ENCODE measurements at regions not wholly inside any gene's neighbourhood (a gene's known extent, or its start where the extent isn't known, plus 50 kb on each side); places are given as distances from the start of the nearest gene placed in this dataset.

DNA sequence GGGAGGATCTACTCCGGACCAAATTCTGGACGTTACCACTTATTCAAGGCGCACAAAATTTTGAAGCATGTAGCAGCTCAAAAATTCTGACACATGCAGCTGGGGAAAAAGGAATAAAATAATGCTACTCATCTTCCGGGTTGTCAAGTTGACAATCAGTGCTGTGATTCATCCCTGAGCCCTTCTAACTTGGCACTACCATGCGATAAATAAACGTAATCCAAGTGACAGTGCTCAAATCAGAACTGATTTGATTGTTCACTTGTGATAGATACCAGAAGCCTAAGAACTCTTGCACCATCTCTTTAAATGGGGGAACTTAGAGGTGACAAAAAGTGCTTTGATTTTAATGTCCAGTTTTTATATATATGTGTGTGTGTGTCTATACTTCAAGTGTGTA is 230.2 kb upstream of the TLE4 start:
- DNase-seq (ENCODE audit: low read depth): no peak

DNA sequence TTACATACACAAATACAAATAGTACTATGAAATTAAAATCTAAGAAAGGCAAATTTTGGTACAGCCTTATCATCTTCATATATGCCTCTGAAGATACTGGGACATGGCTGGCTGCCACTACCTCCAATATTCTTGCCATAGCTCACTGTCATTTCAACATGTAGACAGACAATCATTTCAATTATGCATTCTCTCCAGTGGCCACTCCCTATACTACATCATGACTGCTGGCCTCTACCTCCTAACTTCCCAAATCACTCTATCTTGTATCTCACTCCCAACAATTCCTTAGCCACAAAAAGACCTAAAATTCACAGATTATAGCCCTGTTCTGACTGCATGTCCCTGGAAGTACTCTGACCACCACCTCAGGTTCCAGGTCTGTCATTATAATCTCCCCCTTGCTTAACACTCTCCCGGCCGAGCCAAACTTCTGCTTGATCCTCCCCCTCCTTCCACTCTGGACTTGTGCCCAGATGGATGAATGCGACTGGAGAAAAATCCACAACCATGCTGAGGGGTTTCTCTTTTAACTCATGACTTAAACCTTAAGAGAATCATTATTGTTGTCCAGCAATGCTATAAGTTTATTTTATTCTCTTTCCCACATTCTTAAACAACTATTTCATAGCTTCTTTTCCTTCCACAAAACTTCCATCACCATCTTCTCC is 225.3 kb upstream of the TLE4 start:
- DNase-seq (ENCODE audit: low read depth): no peak

- no peak for DNase-seq (ENCODE audit: low read depth)
Observed at GRCh38 chr9:79352322-79352721, 219.4 kb upstream of the TLE4 start.

DNA sequence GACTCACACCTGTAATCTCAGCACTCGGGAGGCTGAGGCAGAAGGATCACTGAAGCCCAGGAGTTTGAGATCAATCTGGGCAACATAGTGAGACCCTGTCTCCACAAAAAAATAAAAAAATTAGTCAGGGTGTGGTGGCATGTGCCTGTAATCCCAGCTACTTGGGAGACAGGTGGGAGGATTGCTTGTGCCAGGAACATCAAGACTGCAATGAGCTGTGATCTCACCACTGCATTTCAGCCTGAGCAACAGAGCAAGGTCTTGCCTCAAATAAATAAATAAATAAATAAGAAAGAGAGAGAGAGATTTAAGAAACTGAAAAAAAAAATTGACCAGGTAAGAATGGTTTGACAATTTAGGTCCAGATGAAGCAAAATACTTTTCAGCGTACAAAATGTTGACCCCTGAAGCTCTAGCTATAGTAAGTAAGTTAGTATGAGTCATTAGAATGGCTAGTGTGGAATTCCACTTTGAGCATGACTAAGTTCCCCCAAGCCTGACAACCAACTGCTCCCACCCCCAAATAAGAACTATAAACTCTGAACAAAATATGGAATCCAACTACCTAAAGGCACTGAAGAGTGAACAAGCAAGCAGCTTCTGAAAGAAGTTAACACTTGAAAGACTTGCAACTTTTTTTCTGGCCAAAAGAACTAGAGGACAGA is 217.8 kb upstream of the TLE4 start:
- no peak for DNase-seq (ENCODE audit: low read depth)

DNA sequence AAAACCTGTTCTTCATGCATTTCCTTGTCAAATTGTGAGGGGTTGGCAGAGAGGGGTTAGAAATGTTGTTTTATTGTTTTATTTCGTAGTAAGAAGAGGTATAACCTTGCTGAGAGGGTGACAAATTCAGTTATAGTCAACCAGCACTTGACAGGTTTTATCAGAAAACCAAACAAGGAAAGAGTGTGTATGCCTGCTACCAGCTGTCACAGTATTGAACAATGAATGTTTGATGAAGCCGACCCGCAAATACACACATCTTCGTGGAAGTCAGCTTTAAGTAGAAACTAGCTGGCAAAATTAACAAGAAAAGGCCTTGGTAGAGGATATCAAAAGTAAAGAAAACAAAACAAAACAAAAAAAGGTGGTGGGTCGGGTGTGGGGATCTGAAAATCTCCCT is 214.6 kb upstream of the TLE4 start:
- DNase-seq (ENCODE audit: low read depth): no peak

DNA sequence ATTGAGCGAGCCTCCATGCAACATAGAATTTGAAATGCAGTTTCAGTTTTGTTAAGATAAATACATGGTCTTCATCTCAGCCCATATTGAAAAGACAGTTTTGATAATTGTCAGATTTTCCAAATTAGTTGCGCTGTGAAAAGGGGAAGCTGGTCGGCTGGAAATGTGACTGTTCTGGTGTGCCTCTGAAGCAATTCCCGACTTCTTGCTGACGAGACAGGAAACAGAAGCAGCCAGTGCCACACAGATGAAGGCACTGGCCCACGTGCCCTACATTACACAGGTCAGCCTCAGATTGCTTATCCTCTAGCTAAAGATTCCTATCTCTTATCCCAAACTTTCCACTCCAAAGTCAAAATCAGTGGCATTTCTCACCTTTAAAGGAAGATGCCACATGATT is 214.1 kb upstream of the TLE4 start:
- no peak for DNase-seq (ENCODE audit: low read depth)

DNA sequence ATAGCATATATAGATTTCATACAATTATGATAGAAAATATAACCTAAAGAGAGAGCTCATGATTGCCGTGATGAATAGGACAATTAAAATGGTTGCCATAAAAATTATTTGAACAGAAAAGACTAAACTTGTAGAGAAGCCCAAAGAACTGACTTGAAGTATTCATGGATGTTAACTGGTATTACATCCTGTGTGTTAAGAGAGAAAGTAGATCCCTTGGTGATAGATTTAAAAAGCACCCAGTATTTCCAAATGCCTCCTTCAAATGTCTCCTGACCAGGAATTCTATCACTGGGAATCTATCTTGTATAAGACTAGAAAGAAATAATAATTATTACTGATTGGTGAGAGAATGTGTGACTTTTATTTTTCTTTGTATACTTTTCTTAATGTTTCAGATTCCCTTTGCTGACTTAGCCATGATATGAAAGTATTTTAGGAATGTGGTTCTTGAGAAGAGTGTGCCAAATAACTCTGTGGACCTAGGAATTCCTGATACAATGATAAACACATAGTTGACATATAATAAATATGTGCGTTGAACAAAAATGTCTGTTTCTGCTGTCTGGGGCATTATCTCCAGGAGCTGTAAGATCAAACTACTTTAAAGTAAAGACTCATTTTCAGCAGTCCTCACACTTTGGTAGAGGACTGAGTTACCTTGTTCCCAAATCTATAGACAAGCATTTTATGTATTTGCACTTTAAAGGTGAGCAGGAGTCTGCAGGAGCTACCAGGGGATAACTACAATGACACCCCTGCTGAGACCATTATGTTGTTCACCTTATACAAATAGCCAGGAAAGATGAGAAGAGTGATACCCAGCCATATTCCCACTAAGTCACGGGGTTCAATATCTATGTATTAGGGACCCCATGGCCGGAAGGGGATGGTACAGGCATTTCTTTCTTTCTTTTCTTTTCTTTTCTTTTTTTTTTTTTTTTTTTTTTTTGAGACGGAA is 211.1 kb upstream of the TLE4 start:
- no peak for DNase-seq (ENCODE audit: low read depth)

GRCh38 chr9:79362100-79363081 is 209.4 kb upstream of the TLE4 start:
- no peak for DNase-seq (ENCODE audit: low read depth)

DNA sequence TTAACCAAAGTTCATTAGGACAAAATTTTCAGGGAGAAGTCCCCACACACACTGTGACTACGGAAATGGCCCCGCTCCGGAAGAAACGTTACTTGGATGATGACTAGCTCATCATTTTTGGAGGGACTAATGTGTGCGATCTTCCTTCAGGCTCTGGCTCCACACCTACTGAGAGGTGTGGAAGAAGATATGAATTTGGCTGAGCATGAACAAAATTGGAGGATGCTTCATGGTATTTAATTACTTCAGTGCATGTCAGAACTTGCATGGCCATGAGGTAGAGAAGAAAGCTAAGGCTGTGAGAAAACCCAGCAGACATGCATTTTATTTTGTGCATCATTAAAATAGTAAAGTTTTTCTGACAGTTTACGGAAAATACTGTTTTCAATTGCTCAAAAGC is 202.1 kb upstream of the TLE4 start:
- DNase-seq (ENCODE audit: low read depth): no peak

DNA sequence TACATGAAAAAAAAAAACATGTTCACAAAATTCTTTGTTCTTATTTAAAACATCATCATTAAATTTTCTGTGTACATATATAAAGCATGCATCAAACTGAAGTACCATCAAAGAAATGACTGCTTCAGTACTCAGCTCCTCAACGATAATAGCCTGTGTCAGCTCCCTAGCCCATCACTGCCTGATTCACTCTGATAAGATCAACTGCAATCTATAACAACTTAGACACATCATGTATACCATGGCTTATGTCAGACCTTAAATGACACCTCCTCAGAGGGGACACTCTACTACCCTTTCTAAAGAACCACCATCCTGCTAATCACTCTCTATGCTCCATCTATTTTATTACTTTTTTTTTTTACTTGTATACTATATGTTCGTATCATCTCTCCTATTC is 200.5 kb upstream of the TLE4 start:
- no peak for DNase-seq (ENCODE audit: low read depth)

- DNase-seq (ENCODE audit: low read depth): no peak
Observed at GRCh38 chr9:79371948-79372555, 199.7 kb upstream of the TLE4 start.

GRCh38 chr9:79377339-79377855 is 194.4 kb upstream of the TLE4 start:
- no peak for DNase-seq (ENCODE audit: low read depth)

GRCh38 chr9:79378107-79378506 is 193.7 kb upstream of the TLE4 start:
- DNase-seq (ENCODE audit: low read depth): no peak

DNA sequence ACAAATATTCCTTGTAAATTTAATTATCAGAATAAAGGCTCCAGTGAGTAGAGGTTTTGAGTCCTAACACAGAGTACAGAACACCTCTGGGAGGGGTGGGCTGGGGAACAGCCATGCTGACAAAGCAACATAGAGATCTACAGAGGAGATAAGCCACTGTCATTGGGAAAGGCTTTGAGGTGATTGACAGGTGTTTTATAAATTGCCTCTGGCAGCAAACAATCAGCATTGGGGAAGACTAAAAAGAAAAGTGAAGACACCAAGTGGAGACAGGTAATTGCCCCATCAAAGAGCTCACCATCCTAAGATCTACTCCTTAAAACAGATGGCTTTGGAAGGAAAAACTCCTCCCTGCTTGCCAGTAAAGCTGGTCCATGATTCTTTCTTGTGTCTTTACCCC is 189.7 kb upstream of the TLE4 start:
- no peak for DNase-seq (ENCODE audit: low read depth)

DNA sequence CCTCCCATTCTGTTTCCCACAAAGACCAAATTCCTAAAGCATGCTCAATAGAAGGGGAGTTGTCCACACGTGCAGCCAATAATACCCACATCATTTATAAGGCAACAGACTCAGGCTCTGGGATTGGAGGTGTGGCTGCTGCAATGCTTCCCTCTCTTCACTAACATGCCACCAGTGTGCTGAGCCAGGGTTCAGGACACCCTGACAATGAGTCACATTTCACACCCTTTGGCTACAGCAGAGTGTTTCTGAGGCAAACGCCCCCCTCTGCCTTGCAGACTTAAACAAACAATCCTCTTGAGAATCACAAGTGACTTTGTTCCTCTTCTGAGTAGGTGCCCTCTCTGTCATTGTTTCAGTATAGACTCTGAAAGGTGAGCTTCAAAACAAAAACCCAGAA is 189.3 kb upstream of the TLE4 start:
- DNase-seq (ENCODE audit: low read depth): no peak

- no peak for DNase-seq (ENCODE audit: low read depth)
Observed at GRCh38 chr9:79383096-79383495, 188.7 kb upstream of the TLE4 start.

DNA sequence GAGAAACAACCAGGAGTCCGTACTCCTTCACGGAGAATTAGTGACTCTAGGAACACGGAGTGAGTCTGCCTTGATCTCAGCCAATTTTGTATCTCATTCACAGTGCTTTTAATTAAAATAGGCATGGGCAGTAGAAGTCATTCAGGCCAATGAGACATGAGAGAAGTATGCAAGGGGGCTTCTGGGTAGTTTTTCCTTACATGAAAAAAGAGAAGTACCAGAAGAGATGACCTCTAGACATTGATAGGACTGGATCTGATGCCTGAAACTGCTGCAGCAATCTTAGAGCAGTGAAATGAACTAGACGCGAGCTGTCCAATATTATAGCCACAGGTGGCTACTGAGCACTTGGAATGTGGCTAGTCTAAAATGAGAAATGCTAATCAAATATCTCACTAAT is 187.7 kb upstream of the TLE4 start:
- DNase-seq (ENCODE audit: low read depth): no peak

GRCh38 chr9:79384501-79384900 is 187.3 kb upstream of the TLE4 start:
- DNase-seq (ENCODE audit: low read depth): no peak

DNA sequence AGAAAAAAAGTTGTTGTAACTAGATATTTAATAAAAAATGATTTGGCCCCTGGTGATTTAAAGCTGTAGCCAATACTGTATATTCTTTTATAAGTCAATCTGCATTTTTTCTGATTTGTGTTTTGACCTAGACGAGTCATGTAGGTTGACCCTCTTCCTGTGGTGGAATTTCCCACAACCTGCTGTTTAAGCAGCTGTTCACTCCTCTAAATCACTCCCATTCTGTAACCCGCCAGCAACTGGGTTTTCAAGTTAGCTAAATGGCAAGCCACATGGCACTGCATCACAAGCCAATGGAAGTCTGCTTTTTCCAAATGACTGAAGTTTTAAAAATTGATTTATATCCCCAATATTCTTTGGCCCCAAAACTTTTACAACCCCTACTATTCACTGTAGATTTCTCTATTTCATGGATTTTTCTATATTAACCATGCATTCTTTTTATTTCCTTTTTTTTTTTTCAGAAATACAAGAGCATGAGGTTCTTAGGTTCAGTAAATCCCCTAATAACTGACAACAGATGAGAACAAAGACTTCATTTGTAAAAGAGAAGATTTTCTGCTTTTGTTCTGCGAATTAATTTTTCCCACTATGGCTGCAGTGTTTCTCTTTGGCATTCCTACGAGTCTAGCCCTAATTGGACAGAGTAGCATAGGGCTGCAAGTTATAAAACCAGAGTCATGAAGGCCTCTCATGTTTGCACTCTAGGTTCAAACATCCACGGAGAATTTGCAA is 184.5 kb upstream of the TLE4 start:
- no peak for DNase-seq (ENCODE audit: low read depth)

DNA sequence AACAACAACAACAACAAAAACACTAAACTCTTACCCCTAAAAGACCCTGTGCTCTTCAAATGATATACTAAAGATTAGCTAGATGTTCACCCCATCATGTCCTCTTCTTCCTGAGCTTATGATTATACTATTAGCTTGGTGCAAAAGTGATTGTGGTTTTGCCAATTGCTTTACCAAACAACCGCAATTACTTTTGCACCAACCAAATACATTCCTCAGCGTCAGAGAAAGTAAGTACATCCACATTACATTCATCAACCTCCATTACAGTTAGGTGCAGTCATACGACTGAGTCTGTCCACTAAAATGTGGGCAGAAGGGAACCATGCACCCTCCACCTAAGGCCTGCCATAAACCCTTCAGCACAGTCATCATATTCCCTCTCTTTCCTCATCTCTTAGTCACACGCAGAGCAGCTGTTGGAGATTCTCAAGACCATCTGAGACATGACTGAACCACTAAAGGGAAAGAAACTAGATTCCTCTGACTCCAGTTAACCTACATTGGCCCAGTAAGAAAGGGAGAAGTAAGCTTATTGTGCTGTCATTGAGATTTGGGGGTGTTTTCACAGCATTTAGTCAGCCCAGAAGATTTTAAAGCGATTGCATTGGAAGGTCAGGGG is 181.6 kb upstream of the TLE4 start:
- no peak for DNase-seq (ENCODE audit: low read depth)
